Activated naive CD4-positive, alpha-beta T cell treated with anti-CD3 and anti-CD28 coated beads, Interleukin-2, amount 10 ng/mL, durations not matched to agents 7 days and 5 days (primary cell): ENCODE measurements at regions not wholly inside any gene's neighbourhood (a gene's known extent, or its start where the extent isn't known, plus 50 kb on each side); places are given as distances from the start of the nearest gene placed in this dataset.
"Not testable (repeated sequence)": the region's sequence is repeated elsewhere in the genome, so short reads cannot be mapped to it uniquely, and the experiment has no call there.

Experiments used
- CTCF ChIA-PET: fragments of 350-600 bp; sonication (Branson Sonifier 250); formaldehyde crosslinking; loops from one replicate; lab custom pipeline; 2021; ENCODE audit warnings: antibody characterized with exemption; lab: Charles Lee
- DNase-seq: peaks from one replicate; pipeline ENCODE4 v3.0.0-alpha.2; 2020
- H3K27ac Mint-ChIP-seq: one replicate; pipeline ENCODE4 v1.8.0; 2021; ENCODE audit warnings: mild to moderate bottlenecking, moderate library complexity, mixed read lengths
- H3K27me3 Mint-ChIP-seq: one replicate; pipeline ENCODE4 v1.8.0; 2021; ENCODE audit warnings: mild to moderate bottlenecking, mixed read lengths
- H3K36me3 Mint-ChIP-seq: one replicate; pipeline ENCODE4 v1.8.0; 2021; ENCODE audit warnings: mixed read lengths
- H3K4me1 Mint-ChIP-seq: one replicate; pipeline ENCODE4 v1.8.0; 2021; ENCODE audit warnings: mixed read lengths
- H3K4me3 Mint-ChIP-seq: one replicate; pipeline ENCODE4 v1.8.0; 2021; ENCODE audit warnings: mild to moderate bottlenecking, moderate library complexity, mixed read lengths
- H3K9me3 Mint-ChIP-seq: one replicate; pipeline ENCODE4 v1.8.0; 2021; ENCODE audit warnings: mixed read lengths

DNA sequence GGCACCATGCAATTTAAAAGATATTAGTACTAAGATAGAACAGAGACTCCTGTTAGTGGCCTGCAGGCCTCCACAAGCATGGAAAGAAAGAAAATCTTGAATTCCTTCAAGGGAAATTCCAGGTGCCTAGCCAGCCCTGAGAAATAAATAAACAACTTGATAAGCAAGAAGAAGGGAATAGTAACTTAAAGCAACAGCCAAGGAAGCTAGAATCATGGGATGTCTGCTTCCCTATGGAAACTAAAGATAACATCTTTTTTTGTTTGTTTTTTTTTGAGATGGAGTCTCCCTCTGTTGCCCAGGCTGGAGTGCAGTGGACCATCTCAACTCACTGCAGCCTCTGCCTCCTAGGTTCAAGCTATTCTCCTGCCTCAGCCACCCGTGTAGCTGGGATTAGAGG is 128.6 kb downstream of the SKIDA1 start:
- H3K4me1 Mint-ChIP-seq, result no peaks in the 10 kb centered on the region
- H3K9me3 Mint-ChIP-seq, result peaks cover 6% of the 10 kb centered on the region
- no peak for DNase-seq
- H3K4me3 Mint-ChIP-seq, result no peak overlapping the region
- CTCF ChIA-PET, result no interaction called here
- peaks cover 4% of the 10 kb centered on the region for H3K27me3 Mint-ChIP-seq
- H3K27ac Mint-ChIP-seq, result no peak overlapping the region
- no peaks in the 10 kb centered on the region for H3K36me3 Mint-ChIP-seq

DNA sequence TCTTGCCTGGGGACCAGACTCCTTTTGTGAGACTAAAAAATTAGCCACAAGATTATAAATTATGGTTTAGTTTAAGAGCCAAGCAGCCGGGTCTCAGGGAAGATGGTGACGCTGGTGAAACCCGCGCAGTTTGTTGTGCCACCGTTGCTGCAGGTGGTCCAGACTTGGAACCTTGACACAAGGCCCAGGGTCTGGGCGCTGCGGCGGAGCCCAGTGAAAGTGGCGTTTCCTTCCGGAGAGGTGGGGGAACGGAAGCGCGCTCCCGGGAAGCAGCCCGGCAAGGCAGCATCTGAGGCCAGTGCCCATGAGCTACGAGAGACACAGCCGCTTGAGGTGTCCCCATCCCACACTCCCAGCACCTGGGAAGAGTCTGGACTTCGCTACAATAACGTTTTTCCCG is 131.6 kb downstream of the SKIDA1 start:
- Mint-ChIP-seq H3K4me3 (no peak overlapping the region), H3K36me3 (no peaks in the 10 kb centered on the region), H3K27me3 (no peaks in the 10 kb centered on the region), H3K9me3 (peaks cover 6% of the 10 kb centered on the region), H3K4me1 (no peaks in the 10 kb centered on the region), H3K27ac (no peak overlapping the region)
- CTCF ChIA-PET, result no interaction called here
- DNase-seq, result no peak

DNA sequence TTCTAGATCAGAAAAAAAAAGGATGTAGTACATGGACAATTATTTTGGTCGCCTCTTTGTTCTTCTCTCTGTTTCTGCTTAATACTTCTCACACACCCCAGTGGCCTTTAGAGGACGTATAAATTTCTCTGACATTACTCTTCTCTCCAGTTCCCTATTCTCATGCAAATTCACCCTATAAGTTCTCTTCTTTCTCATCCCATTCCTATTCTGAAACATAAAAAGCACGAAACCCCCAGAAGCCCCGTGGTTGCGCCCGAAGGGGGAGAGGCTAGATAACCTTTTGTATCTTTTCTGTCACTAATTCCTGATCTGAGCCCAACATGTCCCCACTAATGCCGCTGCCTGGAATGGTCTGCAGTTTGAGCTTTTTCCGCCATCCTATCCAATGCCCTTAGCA is 136.9 kb downstream of the SKIDA1 start:
- H3K27ac Mint-ChIP-seq, result no peak overlapping the region
- H3K9me3 Mint-ChIP-seq, result no peaks in the 10 kb centered on the region
- H3K27me3 Mint-ChIP-seq, result no peaks in the 10 kb centered on the region
- no peaks in the 10 kb centered on the region for H3K4me1 Mint-ChIP-seq
- no peak overlapping the region for H3K4me3 Mint-ChIP-seq
- no peak for DNase-seq
- no peaks in the 10 kb centered on the region for H3K36me3 Mint-ChIP-seq
- CTCF ChIA-PET, result no interaction called here

DNA sequence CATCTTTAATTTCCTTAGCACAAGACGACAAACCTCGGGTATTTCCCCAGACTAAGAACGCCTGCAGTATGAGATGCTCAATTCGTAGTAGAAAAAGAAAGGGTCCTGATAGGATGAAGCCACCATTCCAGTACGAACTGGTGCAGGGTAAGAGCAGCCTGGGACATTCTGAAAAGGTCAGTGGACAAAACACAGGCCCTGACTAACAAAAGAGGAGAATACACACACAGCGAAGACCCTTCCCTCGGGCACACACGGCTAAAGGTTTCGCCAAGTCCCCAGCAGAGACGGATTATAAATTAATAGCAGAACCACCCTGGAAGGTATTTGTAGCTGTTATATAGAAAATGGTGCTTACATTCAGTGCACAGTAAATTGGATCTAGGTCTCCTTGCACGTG is 137.6 kb downstream of the SKIDA1 start:
- no peaks in the 10 kb centered on the region for H3K9me3 Mint-ChIP-seq
- no peak overlapping the region for H3K27ac Mint-ChIP-seq
- CTCF ChIA-PET, result no interaction called here
- no peaks in the 10 kb centered on the region for H3K36me3 Mint-ChIP-seq
- no peak for DNase-seq
- no peak overlapping the region for H3K4me3 Mint-ChIP-seq
- no peaks in the 10 kb centered on the region for H3K27me3 Mint-ChIP-seq
- H3K4me1 Mint-ChIP-seq, result no peaks in the 10 kb centered on the region

DNA sequence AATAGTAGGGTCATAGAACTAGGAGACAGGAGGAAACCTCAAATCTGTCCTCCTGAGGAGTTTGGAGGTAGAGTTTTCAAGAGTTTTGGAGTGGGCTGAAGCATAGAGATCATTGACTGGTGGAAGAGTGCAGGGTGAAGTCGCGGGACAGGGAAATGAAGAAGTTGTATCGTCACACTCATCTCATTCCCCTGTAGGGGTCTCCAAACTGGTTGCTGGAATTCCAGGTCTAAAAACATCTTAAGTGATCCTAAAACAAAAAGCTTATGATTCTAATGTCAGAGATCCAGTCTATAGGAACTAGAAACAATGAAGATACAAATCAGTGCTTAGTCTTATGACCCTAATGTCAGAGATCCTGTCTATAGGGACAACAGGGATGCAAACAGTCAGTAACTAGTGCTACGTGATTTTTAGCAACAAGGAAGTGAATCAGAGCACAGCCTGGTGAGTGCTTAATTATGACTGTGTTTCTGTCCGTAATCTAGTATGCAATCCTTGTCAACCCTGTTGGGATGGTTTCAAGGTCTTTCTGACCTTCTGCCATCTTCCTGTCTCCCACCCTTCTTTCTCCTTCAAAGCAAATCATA is 139.4 kb downstream of the SKIDA1 start:
- H3K9me3 Mint-ChIP-seq, result no peaks in the 10 kb centered on the region
- no peaks in the 10 kb centered on the region for H3K36me3 Mint-ChIP-seq
- DNase-seq, result no peak
- no peaks in the 10 kb centered on the region for H3K4me1 Mint-ChIP-seq
- CTCF ChIA-PET, result no interaction called here
- H3K27me3 Mint-ChIP-seq, result no peaks in the 10 kb centered on the region
- H3K4me3 Mint-ChIP-seq, result no peak overlapping the region
- H3K27ac Mint-ChIP-seq, result no peak overlapping the region

DNA sequence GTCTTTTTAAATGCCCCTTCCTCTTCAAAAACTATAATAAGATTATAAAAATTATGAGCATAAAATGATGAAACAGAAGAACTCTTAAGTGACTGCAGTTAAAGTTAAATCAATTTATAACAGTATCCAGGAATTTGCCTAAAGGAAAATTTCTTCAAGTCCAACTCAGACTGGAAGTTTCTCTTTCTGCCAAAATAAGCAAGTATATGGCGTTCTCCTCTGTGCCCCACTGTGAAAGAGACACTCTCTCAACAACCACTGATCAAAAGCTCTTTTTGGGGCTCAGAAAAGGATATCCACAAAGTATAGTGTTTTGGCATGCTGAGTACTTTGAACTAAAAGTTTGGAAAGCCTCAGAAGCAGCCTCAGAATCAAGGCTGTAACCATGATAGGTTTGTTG is 139.9 kb downstream of the SKIDA1 start:
- no peaks in the 10 kb centered on the region for H3K9me3 Mint-ChIP-seq
- H3K27me3 Mint-ChIP-seq, result no peaks in the 10 kb centered on the region

DNA sequence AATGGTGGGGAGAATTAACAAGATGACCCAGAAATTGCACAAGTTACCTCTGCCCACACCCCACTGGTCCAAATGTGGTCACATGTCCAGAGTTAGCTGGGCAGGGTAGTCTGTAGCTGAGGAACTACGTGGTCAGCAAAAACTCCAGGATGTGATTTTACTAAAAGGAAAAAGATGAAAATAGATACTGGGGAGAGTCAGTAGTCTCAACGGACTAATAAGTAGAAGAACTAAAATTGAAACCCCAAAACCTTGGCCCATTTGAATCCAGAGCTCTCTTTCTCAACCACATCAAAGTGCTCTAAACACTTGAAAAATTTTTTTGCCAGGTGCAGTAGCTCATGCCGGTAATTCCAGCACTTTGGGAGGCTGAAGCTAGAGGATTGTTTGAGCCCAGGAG is 146.3 kb downstream of the SKIDA1 start:
- peaks cover 7% of the 10 kb centered on the region for H3K4me1 Mint-ChIP-seq
- CTCF ChIA-PET, result no interaction called here

More for the DNA sequence above, 139.9 kb downstream of the SKIDA1 start:
- no peak for DNase-seq
- Mint-ChIP-seq H3K4me3 (no peak overlapping the region), H3K36me3 (no peaks in the 10 kb centered on the region), H3K4me1 (no peaks in the 10 kb centered on the region), H3K27ac (no peak overlapping the region)
- CTCF ChIA-PET, result no interaction called here

DNA sequence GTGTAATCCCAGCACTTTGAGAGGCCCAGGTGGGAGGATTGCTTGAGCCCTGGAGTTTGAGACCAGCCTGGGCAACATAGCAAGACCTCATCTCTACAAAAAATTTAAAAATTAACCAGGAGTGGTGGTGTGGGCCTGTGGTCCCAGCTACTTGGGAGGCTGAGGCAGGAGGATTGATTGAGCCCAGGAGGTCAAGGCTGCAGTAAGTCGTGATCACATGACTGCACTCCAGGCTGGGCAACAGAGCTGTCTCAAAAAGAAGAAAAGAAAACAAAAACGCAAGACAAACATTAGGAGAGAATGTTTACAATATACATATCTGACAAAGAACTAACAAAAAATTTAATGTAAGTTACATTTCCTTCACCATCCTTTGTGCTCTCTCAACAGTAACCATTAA is 150.2 kb downstream of the SKIDA1 start:
- not testable (repeated sequence) for DNase-seq, H3K27me3 Mint-ChIP-seq, H3K36me3 Mint-ChIP-seq, H3K27ac Mint-ChIP-seq, H3K9me3 Mint-ChIP-seq, H3K4me3 Mint-ChIP-seq
- H3K4me1 Mint-ChIP-seq, result peaks cover 18% of the 10 kb centered on the region
- CTCF ChIA-PET, result interaction anchor here (1.0 kb wide), 1 partner anchor 729 kb away, joined by 3 read pairs; no protein-coding TSS in a partner anchor

More for the DNA sequence above, 146.3 kb downstream of the SKIDA1 start:
- Mint-ChIP-seq H3K4me3 (no peak overlapping the region), H3K27ac (no peak overlapping the region), H3K27me3 (no peaks in the 10 kb centered on the region), H3K9me3 (no peaks in the 10 kb centered on the region), H3K36me3 (no peaks in the 10 kb centered on the region)
- no peak for DNase-seq

DNA sequence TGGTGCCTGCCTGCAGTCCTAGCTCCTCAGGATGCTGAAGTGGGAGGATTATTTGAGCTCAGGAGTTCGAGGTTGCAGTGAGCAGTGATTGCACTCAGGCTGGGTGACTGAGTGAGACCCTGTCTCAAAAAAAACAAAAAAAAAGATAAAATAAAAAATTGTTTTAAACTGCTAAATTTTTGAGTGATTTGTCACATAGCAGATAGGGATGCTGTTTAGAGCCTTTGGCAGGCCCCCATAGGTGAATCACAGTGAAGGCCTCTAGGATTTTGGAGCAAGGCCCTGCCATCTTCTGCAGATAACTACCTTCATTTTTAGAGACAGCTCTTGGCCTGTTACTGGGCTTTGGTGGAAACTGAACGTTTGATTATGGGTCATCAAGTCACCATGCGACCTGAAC is 151.6 kb downstream of the SKIDA1 start:
- CTCF ChIA-PET, DNase-seq, H3K36me3 Mint-ChIP-seq, H3K27me3 Mint-ChIP-seq, H3K9me3 Mint-ChIP-seq, H3K27ac Mint-ChIP-seq, H3K4me3 Mint-ChIP-seq: not testable (repeated sequence)
- peaks cover 12% of the 10 kb centered on the region for H3K4me1 Mint-ChIP-seq

DNA sequence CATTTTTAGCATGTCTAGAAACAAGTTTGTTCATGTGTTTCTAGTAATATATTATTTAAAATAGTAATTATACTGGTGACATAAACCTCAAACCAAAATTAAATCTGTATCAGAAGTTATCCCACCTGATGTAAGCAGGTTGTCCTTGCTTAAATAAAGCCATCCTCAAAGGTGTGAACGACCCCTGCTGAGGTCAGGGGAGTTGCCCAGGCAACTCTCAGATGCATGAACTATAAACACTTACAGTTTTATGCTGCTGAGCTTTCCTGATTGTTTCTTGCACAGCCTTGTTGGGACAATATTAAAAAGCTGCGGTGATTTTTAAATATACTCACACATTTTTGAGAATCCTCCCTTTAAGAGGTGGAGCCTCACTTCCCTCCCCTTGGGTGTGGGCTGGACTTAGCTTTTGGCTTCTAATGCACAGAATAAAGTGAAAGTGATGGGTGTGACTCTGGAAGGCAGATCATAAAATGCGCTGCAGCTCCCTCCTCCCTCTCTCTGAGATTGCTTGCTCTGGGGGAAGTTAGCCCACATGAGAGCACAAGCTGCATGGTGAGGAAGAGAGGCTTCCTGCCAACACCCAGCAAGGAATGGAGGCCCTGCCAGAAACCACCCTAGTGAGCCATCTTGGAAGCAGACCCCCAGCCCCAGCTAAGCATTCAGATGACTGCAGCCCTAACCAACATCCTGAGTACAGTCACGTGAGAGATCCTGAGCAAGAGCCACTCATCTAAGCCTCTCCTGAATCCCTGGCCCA is 152.7 kb downstream of the SKIDA1 start:
- peak overlapping the region; percentile 90 for H3K27ac Mint-ChIP-seq
- DNase-seq, result peak; percentile 66
- peaks cover 3% of the 10 kb centered on the region for H3K9me3 Mint-ChIP-seq

DNA sequence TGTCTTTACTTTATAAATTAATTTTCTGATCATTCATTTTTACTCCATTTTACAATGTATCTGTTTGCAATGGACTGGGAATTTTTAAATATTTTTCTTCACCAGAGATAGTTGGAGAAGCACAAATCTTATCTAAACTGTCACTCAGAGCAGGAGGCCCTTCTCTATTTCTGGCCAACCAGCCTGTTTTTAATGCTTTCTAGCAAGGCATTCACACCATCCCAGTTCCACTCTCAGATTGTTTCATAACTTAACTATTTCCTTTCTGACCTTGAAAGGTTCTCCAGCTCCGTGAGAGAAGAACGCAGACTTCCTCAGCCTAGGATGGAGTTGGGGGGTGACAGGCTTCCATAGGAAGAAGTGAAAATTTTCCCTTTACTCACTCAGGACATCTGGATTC is 155.8 kb downstream of the SKIDA1 start:
- no peak overlapping the region for H3K27ac Mint-ChIP-seq
- peaks cover 12% of the 10 kb centered on the region for H3K4me1 Mint-ChIP-seq
- H3K9me3 Mint-ChIP-seq, result peaks cover 3% of the 10 kb centered on the region
- H3K36me3 Mint-ChIP-seq, result peaks cover 3% of the 10 kb centered on the region
- no peak overlapping the region for H3K4me3 Mint-ChIP-seq
- CTCF ChIA-PET, result no interaction called here
- H3K27me3 Mint-ChIP-seq, result no peaks in the 10 kb centered on the region
- no peak for DNase-seq

More for the DNA sequence above, 152.7 kb downstream of the SKIDA1 start:
- Mint-ChIP-seq H3K4me3 (no peak overlapping the region), H3K4me1 (peaks cover 12% of the 10 kb centered on the region), H3K27me3 (no peaks in the 10 kb centered on the region), H3K36me3 (peaks cover 3% of the 10 kb centered on the region)
- CTCF ChIA-PET, result no interaction called here

DNA sequence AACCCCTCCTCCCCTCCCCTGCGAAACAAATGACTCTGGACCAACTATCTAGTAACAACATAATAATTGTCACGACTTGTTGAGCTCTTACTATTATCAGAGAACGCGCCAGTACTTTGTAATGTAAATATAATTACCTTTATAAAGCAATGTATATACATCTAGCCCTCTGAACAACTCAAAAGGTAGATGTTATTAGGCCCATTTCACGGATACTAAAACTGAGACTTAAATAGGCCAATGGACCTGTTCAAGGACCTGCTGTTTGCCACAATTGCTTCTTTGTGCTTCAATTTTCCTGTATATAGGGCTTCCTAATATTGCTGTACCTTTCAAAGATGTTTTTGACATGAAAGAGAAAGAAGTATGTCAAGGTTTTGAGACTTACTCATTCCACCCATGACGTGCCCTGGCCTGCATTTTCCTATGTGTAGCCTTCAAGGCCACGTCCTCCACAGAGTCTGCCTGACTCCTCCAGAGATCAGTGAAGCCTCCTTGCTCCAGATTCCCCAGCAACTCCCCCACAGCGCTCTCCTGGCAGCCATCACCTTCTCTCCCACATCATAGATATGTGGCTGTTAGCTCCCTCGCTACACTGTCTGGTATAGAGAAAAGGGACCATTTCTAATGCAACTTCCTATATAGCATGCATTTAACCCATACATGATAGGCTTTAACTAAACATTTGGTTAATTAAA is 156.6 kb downstream of the SKIDA1 start:
- CTCF ChIA-PET, result interaction anchor here (1.5 kb wide), 1 partner anchor 12 kb away, joined by 5 read pairs; no protein-coding TSS in a partner anchor
- Mint-ChIP-seq H3K36me3 (peaks cover 3% of the 10 kb centered on the region), H3K9me3 (peaks cover 3% of the 10 kb centered on the region), H3K27me3 (no peaks in the 10 kb centered on the region), H3K4me3 (no peak overlapping the region), H3K4me1 (peaks cover 10% of the 10 kb centered on the region), H3K27ac (no peak overlapping the region)
- no peak for DNase-seq

DNA sequence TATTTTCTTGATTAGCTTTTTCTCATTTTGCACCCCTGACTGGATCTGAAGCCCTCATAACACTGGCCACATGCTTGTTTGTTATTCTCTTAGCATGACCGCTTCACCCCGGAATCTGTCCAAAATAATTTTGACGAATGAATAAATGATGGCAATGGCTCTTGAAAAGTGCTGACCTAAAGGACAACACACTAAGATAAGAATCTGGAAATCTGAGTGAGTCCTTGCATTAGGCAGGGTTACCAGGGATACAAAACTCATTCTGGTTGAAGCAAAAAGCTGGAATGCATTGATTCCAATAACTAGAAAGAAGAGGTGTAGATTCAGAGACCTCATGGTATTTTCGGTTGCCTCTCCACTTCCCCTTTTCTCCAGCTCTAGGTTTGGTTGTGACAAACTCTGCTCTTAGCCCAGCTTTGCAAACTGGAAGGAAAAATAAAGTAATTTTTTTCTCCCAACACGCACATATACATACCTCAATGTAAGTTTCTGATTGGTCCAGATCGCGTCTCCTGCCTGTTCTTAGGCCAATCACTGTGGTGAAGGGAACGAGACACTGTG is 157.4 kb downstream of the SKIDA1 start:
- DNase-seq, result no peak

DNA sequence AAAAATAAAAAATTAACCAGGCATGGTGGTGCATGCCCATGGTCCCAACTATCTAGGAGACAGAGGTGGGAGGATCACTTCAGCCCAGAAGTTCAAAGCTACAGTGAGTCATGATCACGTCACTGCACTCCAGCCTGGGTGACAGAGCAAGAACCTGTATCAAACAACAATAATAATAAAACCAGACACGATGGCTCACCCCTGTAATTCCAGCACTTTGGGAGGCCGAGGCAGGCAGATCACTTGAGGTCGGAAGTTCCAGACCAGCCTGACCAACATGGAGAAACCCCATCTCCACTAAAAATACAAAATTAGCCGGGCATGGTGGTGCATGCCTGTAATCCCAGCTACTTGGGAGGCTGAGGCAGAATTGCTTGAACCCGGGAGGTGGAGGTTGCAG is 159.4 kb downstream of the SKIDA1 start:
- CTCF ChIA-PET, result not testable (repeated sequence)

More for the DNA sequence above, 157.4 kb downstream of the SKIDA1 start:
- no peak overlapping the region for H3K4me3 Mint-ChIP-seq
- CTCF ChIA-PET, result interaction anchor here (1.5 kb wide), 1 partner anchor 13 kb away, joined by 5 read pairs; no protein-coding TSS in a partner anchor
- H3K4me1 Mint-ChIP-seq, result peaks cover 8% of the 10 kb centered on the region
- H3K27ac Mint-ChIP-seq, result no peak overlapping the region
- peaks cover 2% of the 10 kb centered on the region for H3K9me3 Mint-ChIP-seq
- H3K36me3 Mint-ChIP-seq, result peaks cover 2% of the 10 kb centered on the region
- no peaks in the 10 kb centered on the region for H3K27me3 Mint-ChIP-seq

More for the DNA sequence above, 159.4 kb downstream of the SKIDA1 start:
- H3K27me3 Mint-ChIP-seq, DNase-seq, H3K27ac Mint-ChIP-seq, H3K4me1 Mint-ChIP-seq, H3K9me3 Mint-ChIP-seq, H3K36me3 Mint-ChIP-seq, H3K4me3 Mint-ChIP-seq: not testable (repeated sequence)
